Naive B cell (primary cell): ENCODE measurements at regions not wholly inside any gene's neighbourhood (a gene's known extent, or its start where the extent isn't known, plus 50 kb on each side); places are given as distances from the start of the nearest gene placed in this dataset.
A peak's percentile ranks its signal among the peaks of the same experiment; 100 is the strongest.
"Not testable (repeated sequence)": the region's sequence is repeated elsewhere in the genome, so short reads cannot be mapped to it uniquely, and the experiment has no call there.

Experiments
- ATAC-seq, 2 donors: fragments of 150-1000 bp; cut with Tn5 transposase; 2 replicates each; pipeline ENCODE4 v1.10.0; 2021; ENCODE audit warnings: low read depth in 2 of 2, mild to moderate bottlenecking in 2 of 2, moderate library complexity in 2 of 2
- DNase-seq: peaks from one replicate; pipeline ENCODE4 v3.0.0; 2022
- H3K27ac Mint-ChIP-seq, 6 donors: one replicate each; pipeline ENCODE4 v1.8.0; 2020 to 2022; ENCODE audit warnings: mild to moderate bottlenecking in 6 of 6, mixed read lengths in 6 of 6, moderate library complexity in 5 of 6, inconsistent platforms in 2 of 6
- H3K27me3 Mint-ChIP-seq, 3 donors: one replicate each; pipeline ENCODE4 v1.8.0; 2021 to 2022; ENCODE audit warnings: mixed read lengths in 3 of 3, mild to moderate bottlenecking in 1 of 3
- H3K36me3 Mint-ChIP-seq, 2 donors: one replicate each; pipeline ENCODE4 v1.8.0; 2020 to 2022; ENCODE audit warnings: mixed read lengths in 2 of 2, inconsistent platforms in 1 of 2, mild to moderate bottlenecking in 1 of 2
- H3K4me1 Mint-ChIP-seq, 3 donors: one replicate each; pipeline ENCODE4 v1.8.0; 2020 to 2022; ENCODE audit warnings: mixed read lengths in 3 of 3, inconsistent platforms in 1 of 3, mild to moderate bottlenecking in 1 of 3, moderate library complexity in 1 of 3
- H3K4me3 Mint-ChIP-seq, 8 donors: one replicate each; pipeline ENCODE4 v1.8.0; 2020 to 2022; ENCODE audit warnings: mild to moderate bottlenecking in 8 of 8, mixed read lengths in 8 of 8, moderate library complexity in 8 of 8, inconsistent platforms in 2 of 8
- H3K9me3 Mint-ChIP-seq, 7 donors: one replicate each; pipeline ENCODE4 v1.8.0; 2020 to 2022; ENCODE audit warnings: mixed read lengths in 7 of 7, mild to moderate bottlenecking in 5 of 7, inconsistent platforms in 2 of 7, moderate library complexity in 1 of 7

- not testable (repeated sequence) for ATAC-seq, H3K27ac Mint-ChIP-seq, H3K4me3 Mint-ChIP-seq, H3K9me3 Mint-ChIP-seq, DNase-seq, H3K27me3 Mint-ChIP-seq, H3K36me3 Mint-ChIP-seq, H3K4me1 Mint-ChIP-seq
Measured at GRCh38 chr17:30663727-30664455, 160.6 kb downstream of the CRLF3 start.

DNA sequence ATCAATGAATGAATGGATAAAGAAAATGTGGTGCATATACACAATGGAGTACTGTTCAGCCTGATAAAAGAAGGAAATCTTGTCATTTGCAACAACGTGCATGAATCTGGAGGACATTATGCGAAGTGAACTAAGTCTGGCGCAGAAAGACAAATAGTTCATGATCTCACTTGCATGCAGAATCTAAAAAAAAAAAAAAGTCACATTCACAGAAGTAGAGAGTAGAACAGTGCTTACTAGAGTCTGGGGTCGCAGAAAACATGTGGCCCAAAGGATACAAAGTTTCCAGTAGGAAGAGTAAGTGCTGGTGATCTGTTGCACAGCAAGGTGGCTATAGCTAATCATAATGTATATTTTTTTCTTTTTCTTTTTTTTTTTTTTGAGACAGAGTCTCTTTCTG lies 167.3 kb downstream of the CRLF3 start:
- H3K36me3 Mint-ChIP-seq, DNase-seq, H3K27me3 Mint-ChIP-seq, ATAC-seq, H3K27ac Mint-ChIP-seq, H3K4me3 Mint-ChIP-seq, H3K9me3 Mint-ChIP-seq, H3K4me1 Mint-ChIP-seq: not testable (repeated sequence)

DNA sequence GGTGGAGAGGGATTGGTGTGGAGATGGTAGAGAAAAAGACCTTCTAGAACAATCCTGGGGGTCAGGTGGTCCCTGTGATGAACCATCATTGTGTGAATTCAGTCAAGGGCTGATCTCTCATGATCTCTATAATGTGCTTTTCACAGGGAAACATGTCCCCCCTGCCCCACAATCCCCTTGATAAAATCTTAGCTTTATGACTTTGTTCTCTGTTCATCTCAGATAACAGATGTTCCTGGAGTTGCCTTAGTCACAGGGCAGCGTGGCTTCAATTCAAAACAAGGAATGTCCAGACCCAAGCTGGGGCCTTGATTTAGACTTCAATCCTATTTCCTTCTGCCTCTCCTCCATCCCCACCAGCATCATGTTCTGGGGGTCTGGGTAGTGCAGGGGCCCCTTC lies 171.5 kb downstream of the CRLF3 start:
- H3K27me3 Mint-ChIP-seq: not testable (repeated sequence)

GRCh38 chr17:30650149-30650548 lies 172.9 kb downstream of the GOSR1 start:
- peaks cover 7 to 14% (median 9%) of the 10 kb centered on the region in 3 donors for H3K4me1 Mint-ChIP-seq
- not testable (repeated sequence) for H3K27ac Mint-ChIP-seq, H3K36me3 Mint-ChIP-seq, DNase-seq, H3K9me3 Mint-ChIP-seq, H3K4me3 Mint-ChIP-seq, ATAC-seq, H3K27me3 Mint-ChIP-seq

More for the DNA sequence above, 171.5 kb downstream of the CRLF3 start:
- H3K36me3 Mint-ChIP-seq, H3K9me3 Mint-ChIP-seq, ATAC-seq, H3K4me1 Mint-ChIP-seq, DNase-seq, H3K4me3 Mint-ChIP-seq, H3K27ac Mint-ChIP-seq: not testable (repeated sequence)

- DNase-seq, H3K27me3 Mint-ChIP-seq, H3K27ac Mint-ChIP-seq, H3K9me3 Mint-ChIP-seq, ATAC-seq, H3K36me3 Mint-ChIP-seq, H3K4me3 Mint-ChIP-seq: not testable (repeated sequence)
- peaks cover 7 to 14% (median 9%) of the 10 kb centered on the region in 3 donors for H3K4me1 Mint-ChIP-seq
Measured at GRCh38 chr17:30648015-30648620, 170.9 kb downstream of the GOSR1 start.

GRCh38 chr17:30645875-30646274 lies 168.7 kb downstream of the GOSR1 start:
- H3K36me3 Mint-ChIP-seq, H3K9me3 Mint-ChIP-seq, H3K4me1 Mint-ChIP-seq, H3K27me3 Mint-ChIP-seq, H3K27ac Mint-ChIP-seq: not testable (repeated sequence)
- peak in 1 of 2 donors; percentile 16 for ATAC-seq
- peak overlapping the region in 1 of 8 donors; percentile 59 for H3K4me3 Mint-ChIP-seq
- DNase-seq: peak; percentile 8

- H3K36me3 Mint-ChIP-seq, H3K27ac Mint-ChIP-seq, DNase-seq, H3K4me3 Mint-ChIP-seq, H3K4me1 Mint-ChIP-seq, H3K27me3 Mint-ChIP-seq, H3K9me3 Mint-ChIP-seq: not testable (repeated sequence)
- peak; percentile 81 to 86 for ATAC-seq
Measured at GRCh38 chr17:30644713-30645112, 167.5 kb downstream of the GOSR1 start.

DNA sequence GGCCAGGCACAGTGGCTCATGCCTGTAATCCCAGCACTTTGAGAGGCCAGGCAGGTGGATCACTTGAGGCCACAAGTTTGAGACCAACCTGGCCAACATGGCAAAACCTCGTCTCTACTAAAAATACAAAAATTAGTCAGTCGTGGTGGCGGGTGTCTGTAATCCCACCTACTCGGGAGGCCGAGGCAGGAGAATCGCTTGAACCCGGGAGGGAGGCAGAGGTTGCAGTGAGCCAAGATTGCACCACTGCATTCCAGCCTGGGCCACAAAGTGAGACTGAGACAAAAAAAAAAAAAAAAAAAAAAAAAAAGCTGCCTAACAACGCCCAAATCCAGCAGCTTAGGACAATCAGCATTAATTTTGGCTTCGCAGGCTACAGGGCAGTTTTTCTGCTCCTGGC lies 167.1 kb downstream of the GOSR1 start:
- not testable (repeated sequence) for H3K36me3 Mint-ChIP-seq, ATAC-seq, H3K4me3 Mint-ChIP-seq, H3K9me3 Mint-ChIP-seq, H3K27me3 Mint-ChIP-seq, H3K4me1 Mint-ChIP-seq, H3K27ac Mint-ChIP-seq, DNase-seq

- ATAC-seq, H3K4me1 Mint-ChIP-seq, H3K36me3 Mint-ChIP-seq, DNase-seq, H3K9me3 Mint-ChIP-seq, H3K4me3 Mint-ChIP-seq, H3K27me3 Mint-ChIP-seq, H3K27ac Mint-ChIP-seq: not testable (repeated sequence)
Measured at GRCh38 chr17:30641428-30641827, 164.2 kb downstream of the GOSR1 start.

DNA sequence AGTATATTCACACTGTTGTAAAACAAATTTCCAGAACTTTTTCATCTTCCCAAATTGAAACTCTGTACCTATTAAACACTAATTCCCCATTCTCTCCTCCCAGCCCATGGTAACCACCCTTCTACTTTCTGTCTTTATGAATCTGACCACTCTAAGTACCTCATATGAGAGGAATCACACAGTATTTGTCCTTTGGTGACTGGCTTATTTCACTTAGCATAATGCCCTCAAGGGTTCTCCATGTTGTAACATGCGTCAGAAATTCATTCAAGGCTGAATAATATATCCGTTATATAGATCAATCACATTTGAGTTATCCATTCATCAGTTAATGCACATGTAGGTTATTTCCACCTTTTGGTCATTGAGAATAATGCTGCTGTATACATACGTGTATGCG lies 162.2 kb downstream of the GOSR1 start:
- not testable (repeated sequence) for H3K27me3 Mint-ChIP-seq, H3K9me3 Mint-ChIP-seq, DNase-seq, ATAC-seq, H3K36me3 Mint-ChIP-seq, H3K4me1 Mint-ChIP-seq, H3K27ac Mint-ChIP-seq, H3K4me3 Mint-ChIP-seq

- H3K9me3 Mint-ChIP-seq, H3K4me3 Mint-ChIP-seq, H3K4me1 Mint-ChIP-seq, H3K27me3 Mint-ChIP-seq, H3K36me3 Mint-ChIP-seq, DNase-seq, ATAC-seq: not testable (repeated sequence)
- H3K27ac Mint-ChIP-seq: peak overlapping the region in 1 of 6 donors; percentile 24
Measured at GRCh38 chr17:30638968-30639367, 161.8 kb downstream of the GOSR1 start.

DNA sequence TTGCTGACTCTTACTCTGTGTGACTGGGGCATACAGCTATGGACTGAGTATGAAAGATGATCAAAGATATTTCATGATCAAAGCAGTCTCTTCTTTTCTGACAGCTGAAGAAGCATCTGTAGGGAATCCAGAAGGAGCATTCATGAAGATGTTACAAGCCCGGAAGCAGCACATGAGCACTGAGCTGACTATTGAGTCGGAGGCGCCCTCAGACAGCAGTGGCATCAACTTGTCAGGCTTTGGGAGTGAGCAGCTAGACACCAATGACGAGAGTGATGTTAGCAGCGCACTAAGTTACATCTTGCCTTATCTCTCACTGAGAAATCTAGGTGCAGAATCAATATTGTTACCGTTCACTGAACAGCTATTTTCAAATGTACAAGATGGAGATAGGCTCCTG lies 154.4 kb downstream of the GOSR1 start:
- not testable (repeated sequence) for H3K4me1 Mint-ChIP-seq, DNase-seq, H3K27me3 Mint-ChIP-seq, ATAC-seq, H3K36me3 Mint-ChIP-seq, H3K9me3 Mint-ChIP-seq, H3K4me3 Mint-ChIP-seq
- H3K27ac Mint-ChIP-seq: peak overlapping the region in 1 of 6 donors; percentile 52

- H3K27me3 Mint-ChIP-seq, H3K36me3 Mint-ChIP-seq, H3K9me3 Mint-ChIP-seq, H3K4me1 Mint-ChIP-seq, ATAC-seq, H3K4me3 Mint-ChIP-seq, DNase-seq, H3K27ac Mint-ChIP-seq: not testable (repeated sequence)
Measured at GRCh38 chr17:30625380-30625779, 148.2 kb downstream of the GOSR1 start.

GRCh38 chr17:30624180-30624579 lies 147.0 kb downstream of the GOSR1 start:
- not testable (repeated sequence) for H3K4me1 Mint-ChIP-seq, ATAC-seq, H3K4me3 Mint-ChIP-seq, DNase-seq, H3K36me3 Mint-ChIP-seq, H3K9me3 Mint-ChIP-seq, H3K27me3 Mint-ChIP-seq
- H3K27ac Mint-ChIP-seq: peak overlapping the region in 1 of 6 donors; percentile 94
